ENCODE measurements at regions not wholly inside any gene's neighbourhood (a gene's known extent, or its start where the extent isn't known, plus 50 kb on each side); places are given as distances from the start of the nearest gene placed in this dataset.

DNA sequence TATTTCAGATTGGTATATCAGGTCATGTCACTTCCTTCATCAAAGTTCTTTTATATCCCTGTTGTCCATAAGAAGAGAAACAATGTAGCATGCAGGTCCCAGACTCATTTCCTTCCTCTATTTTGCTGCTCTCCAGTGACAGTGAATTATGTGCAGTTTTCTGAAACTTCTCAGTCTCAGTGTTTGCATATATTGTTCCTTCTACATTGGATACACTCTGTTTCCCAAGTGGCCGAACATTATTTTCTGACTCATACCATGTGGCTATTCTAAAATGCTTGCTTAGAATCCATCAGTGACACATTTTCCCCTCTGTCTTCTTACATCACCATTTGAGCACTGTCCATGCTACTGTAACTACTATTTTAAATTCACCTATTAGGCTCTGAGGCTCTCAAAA, 305.7 kb downstream of the PDHA2 start:
- no peaks in the 10 kb centered on the region for H4K20me1 ChIP-seq (ENCODE audit: control insufficient read depth, insufficient read depth)
- in situ Hi-C loops (cut with MboI) = no loop called here

More for the DNA sequence above, 305.7 kb downstream of the PDHA2 start:
- ChIA-PET CTCF (no interaction called here), RAD21 (ENCODE audit: unreplicated experiment) (no interaction called here), POLR2A (no interaction called here), SMC1A (ENCODE audit: uncharacterized antibody, unreplicated experiment) (no interaction called here)
- no peaks in the 10 kb centered on the region for H3K9me3 ChIP-seq (replicated peaks; ENCODE audit: control insufficient read depth, insufficient read depth, low read length)
- H3K36me3 ChIP-seq (ENCODE audit: control insufficient read depth in 2 of 2, insufficient read depth in 2 of 2, low read length in 1 of 2) = no peaks in the 10 kb centered on the region
- WGBS (ENCODE audit: insufficient coverage, insufficient replicate concordance, low lambda C conversion rate, missing lambda C conversion rate) = 0% methylated on average over 1 of the region's 1 CpG
- H3K79me2 ChIP-seq (ENCODE audit: control insufficient read depth, insufficient read depth, low read length) = no peaks in the 10 kb centered on the region
- no peak overlapping the region for H3K9ac ChIP-seq (ENCODE audit: control insufficient read depth, insufficient read depth, low read length)
- no peak overlapping the region for H3K4me2 ChIP-seq (ENCODE audit: control insufficient read depth, insufficient read depth)
- no peak for TF ChIP-seq POLR2AphosphoS5 (IDR thresholded peaks at IDR 0.05; ENCODE audit: low read length)
- TF ChIP-seq SPI1 (IDR thresholded peaks at IDR 0.05; ENCODE audit: borderline replicate concordance, insufficient read depth, low read depth, low read length) = no peak
- TF ChIP-seq, protein P1, sequence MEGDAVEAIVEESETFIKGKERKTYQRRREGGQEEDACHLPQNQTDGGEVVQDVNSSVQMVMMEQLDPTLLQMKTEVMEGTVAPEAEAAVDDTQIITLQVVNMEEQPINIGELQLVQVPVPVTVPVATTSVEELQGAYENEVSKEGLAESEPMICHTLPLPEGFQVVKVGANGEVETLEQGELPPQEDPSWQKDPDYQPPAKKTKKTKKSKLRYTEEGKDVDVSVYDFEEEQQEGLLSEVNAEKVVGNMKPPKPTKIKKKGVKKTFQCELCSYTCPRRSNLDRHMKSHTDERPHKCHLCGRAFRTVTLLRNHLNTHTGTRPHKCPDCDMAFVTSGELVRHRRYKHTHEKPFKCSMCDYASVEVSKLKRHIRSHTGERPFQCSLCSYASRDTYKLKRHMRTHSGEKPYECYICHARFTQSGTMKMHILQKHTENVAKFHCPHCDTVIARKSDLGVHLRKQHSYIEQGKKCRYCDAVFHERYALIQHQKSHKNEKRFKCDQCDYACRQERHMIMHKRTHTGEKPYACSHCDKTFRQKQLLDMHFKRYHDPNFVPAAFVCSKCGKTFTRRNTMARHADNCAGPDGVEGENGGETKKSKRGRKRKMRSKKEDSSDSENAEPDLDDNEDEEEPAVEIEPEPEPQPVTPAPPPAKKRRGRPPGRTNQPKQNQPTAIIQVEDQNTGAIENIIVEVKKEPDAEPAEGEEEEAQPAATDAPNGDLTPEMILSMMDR (IDR thresholded peaks at IDR 0.05 in 2 of 3, conservative IDR thresholded peaks at IDR 0.05 in 1 of 3; ENCODE audit: control insufficient read depth in 2 of 3, extremely low read depth in 1 of 3, insufficient read depth in 1 of 3, low read depth in 3 of 3, low read length in 3 of 3) = no peak
- no peak for TF ChIP-seq CBX5 (IDR thresholded peaks at IDR 0.05; ENCODE audit: low read depth)
- no peak for TF ChIP-seq TAF1 (IDR thresholded peaks at IDR 0.05; ENCODE audit: borderline replicate concordance, low read depth, low read length)
- no peak for TF ChIP-seq FOXK2 (IDR thresholded peaks at IDR 0.05)
- no peak for TF ChIP-seq MYC (IDR thresholded peaks at IDR 0.05; ENCODE audit: insufficient read depth, insufficient read length, insufficient replicate concordance, low read length, severe bottlenecking)
- TF ChIP-seq NFIC (IDR thresholded peaks at IDR 0.05; ENCODE audit: low read depth, low read length) = no peak
- TF ChIP-seq, protein P2, sequence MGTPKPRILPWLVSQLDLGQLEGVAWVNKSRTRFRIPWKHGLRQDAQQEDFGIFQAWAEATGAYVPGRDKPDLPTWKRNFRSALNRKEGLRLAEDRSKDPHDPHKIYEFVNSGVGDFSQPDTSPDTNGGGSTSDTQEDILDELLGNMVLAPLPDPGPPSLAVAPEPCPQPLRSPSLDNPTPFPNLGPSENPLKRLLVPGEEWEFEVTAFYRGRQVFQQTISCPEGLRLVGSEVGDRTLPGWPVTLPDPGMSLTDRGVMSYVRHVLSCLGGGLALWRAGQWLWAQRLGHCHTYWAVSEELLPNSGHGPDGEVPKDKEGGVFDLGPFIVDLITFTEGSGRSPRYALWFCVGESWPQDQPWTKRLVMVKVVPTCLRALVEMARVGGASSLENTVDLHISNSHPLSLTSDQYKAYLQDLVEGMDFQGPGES (IDR thresholded peaks at IDR 0.05) = no peak
- TF ChIP-seq STAT1 (conservative IDR thresholded peaks at IDR 0.05) = no peak
- no peak for TF ChIP-seq SIN3A (IDR thresholded peaks at IDR 0.05; ENCODE audit: low read depth, low read length)
- no peak for TF ChIP-seq BHLHE40 (IDR thresholded peaks at IDR 0.05; ENCODE audit: borderline replicate concordance in 1 of 2, low read depth in 2 of 2, low read length in 1 of 2)
- no peak for TF ChIP-seq CHD4 (IDR thresholded peaks at IDR 0.05)
- TF ChIP-seq IKZF1 (conservative IDR thresholded peaks at IDR 0.05) = no peak
- TF ChIP-seq NFYA (IDR thresholded peaks at IDR 0.05; ENCODE audit: borderline replicate concordance, low read depth, low read length) = no peak
- H3K27ac ChIP-seq (ENCODE audit: control insufficient read depth, insufficient read depth) = no peak overlapping the region
- BruUV-seq (replicated peaks) = no TSS peak
- ATAC-seq (no peak), DNase-seq (ENCODE audit: low read depth, low spot score) (no peak), FAIRE-seq (no peak)
- intact Hi-C loops (cut with micrococcal nuclease; ENCODE audit: unreplicated experiment) = no loop called here
- no peak overlapping the region for H3K4me3 ChIP-seq
- H3K27me3 ChIP-seq (replicated peaks in 1 of 2; ENCODE audit: control insufficient read depth in 2 of 2, insufficient read depth in 2 of 2, low read length in 1 of 2) = no peaks in the 10 kb centered on the region
- H3K4me1 ChIP-seq (ENCODE audit: control insufficient read depth, insufficient read depth, low read length) = no peaks in the 10 kb centered on the region
- no peak overlapping the region for H2AFZ ChIP-seq (ENCODE audit: control insufficient read depth, low read depth, low read length)

All from GM12878 (cell line).